Activated naive CD8-positive, alpha-beta T cell (primary cell): ENCODE measurements at regions not wholly inside any gene's neighbourhood (a gene's known extent, or its start where the extent isn't known, plus 50 kb on each side); places are given as distances from the start of the nearest gene placed in this dataset.
"Not testable (repeated sequence)": the region's sequence is repeated elsewhere in the genome, so short reads cannot be mapped to it uniquely, and the experiment has no call there.

Experiments used
- H3K27ac Mint-ChIP-seq: one replicate; pipeline ENCODE4 v1.8.0; 2021; ENCODE audit warnings: mixed read lengths
- H3K27me3 Mint-ChIP-seq: one replicate; pipeline ENCODE4 v1.8.0; 2021; ENCODE audit warnings: mixed read lengths
- H3K36me3 Mint-ChIP-seq: one replicate; pipeline ENCODE4 v1.8.0; 2021; ENCODE audit warnings: mixed read lengths
- H3K4me1 Mint-ChIP-seq: one replicate; pipeline ENCODE4 v1.8.0; 2021; ENCODE audit warnings: low read depth, mixed read lengths
- H3K4me3 Mint-ChIP-seq: one replicate; pipeline ENCODE4 v1.8.0; 2021; ENCODE audit warnings: mild to moderate bottlenecking, mixed read lengths
- H3K9me3 Mint-ChIP-seq: one replicate; pipeline ENCODE4 v1.8.0; 2021; ENCODE audit warnings: low read depth, mixed read lengths

- Mint-ChIP-seq H3K4me1 (no peaks in the 10 kb centered on the region), H3K27me3 (no peaks in the 10 kb centered on the region), H3K36me3 (no peaks in the 10 kb centered on the region), H3K9me3 (peaks cover 11% of the 10 kb centered on the region), H3K4me3 (no peak overlapping the region), H3K27ac (no peak overlapping the region)
Measured at GRCh38 chr18:40210696-40211095, 1744.3 kb upstream of the PIK3C3 start.

- Mint-ChIP-seq H3K4me3 (no peak overlapping the region), H3K36me3 (no peaks in the 10 kb centered on the region), H3K27me3 (no peaks in the 10 kb centered on the region), H3K9me3 (peaks cover 7% of the 10 kb centered on the region), H3K27ac (no peak overlapping the region), H3K4me1 (no peaks in the 10 kb centered on the region)
Measured at GRCh38 chr18:40208958-40209357, 1746.1 kb upstream of the PIK3C3 start.

- Mint-ChIP-seq H3K27me3 (no peaks in the 10 kb centered on the region), H3K4me1 (no peaks in the 10 kb centered on the region), H3K9me3 (peaks cover 12% of the 10 kb centered on the region), H3K36me3 (no peaks in the 10 kb centered on the region), H3K27ac (no peak overlapping the region), H3K4me3 (no peak overlapping the region)
Measured at GRCh38 chr18:40197711-40198110, 1757.3 kb upstream of the PIK3C3 start.

GRCh38 chr18:40186677-40187076 lies 1768.4 kb upstream of the PIK3C3 start:
- Mint-ChIP-seq H3K4me3 (no peak overlapping the region), H3K9me3 (peaks cover 6% of the 10 kb centered on the region), H3K27ac (no peak overlapping the region), H3K36me3 (no peaks in the 10 kb centered on the region), H3K4me1 (no peaks in the 10 kb centered on the region), H3K27me3 (no peaks in the 10 kb centered on the region)

GRCh38 chr18:40179729-40180461 lies 1775.1 kb upstream of the PIK3C3 start:
- peaks cover 11% of the 10 kb centered on the region for H3K9me3 Mint-ChIP-seq
- no peaks in the 10 kb centered on the region for H3K4me1 Mint-ChIP-seq
- no peaks in the 10 kb centered on the region for H3K36me3 Mint-ChIP-seq
- no peak overlapping the region for H3K4me3 Mint-ChIP-seq
- no peak overlapping the region for H3K27ac Mint-ChIP-seq
- H3K27me3 Mint-ChIP-seq, result no peaks in the 10 kb centered on the region

GRCh38 chr18:40168026-40168425 lies 1787.0 kb upstream of the PIK3C3 start:
- H3K27ac Mint-ChIP-seq, result no peak overlapping the region
- H3K4me3 Mint-ChIP-seq, result no peak overlapping the region
- no peaks in the 10 kb centered on the region for H3K9me3 Mint-ChIP-seq
- no peaks in the 10 kb centered on the region for H3K4me1 Mint-ChIP-seq
- no peaks in the 10 kb centered on the region for H3K36me3 Mint-ChIP-seq
- no peaks in the 10 kb centered on the region for H3K27me3 Mint-ChIP-seq

DNA sequence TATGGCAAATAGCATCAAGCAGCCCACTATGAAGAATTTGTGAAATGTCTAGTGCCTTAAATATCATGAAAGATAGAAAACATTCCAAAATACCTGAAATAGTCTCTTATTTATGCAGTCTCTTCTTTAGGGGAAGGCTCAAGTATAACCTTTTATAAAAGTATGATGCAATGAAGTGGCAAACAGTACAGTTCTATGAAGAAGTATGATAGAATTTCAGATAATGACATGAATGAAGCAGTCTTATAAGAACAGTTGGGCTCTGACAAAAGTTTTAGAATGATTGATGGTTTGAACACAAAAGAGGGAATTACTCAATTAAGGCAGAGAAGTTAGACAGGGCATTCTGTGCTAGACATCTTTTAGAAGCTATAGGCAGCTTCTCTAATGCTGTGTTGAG lies 1791.8 kb upstream of the PIK3C3 start:
- Mint-ChIP-seq H3K36me3 (no peaks in the 10 kb centered on the region), H3K27ac (no peak overlapping the region)

GRCh38 chr18:40160361-40160760 lies 1794.7 kb upstream of the PIK3C3 start:
- Mint-ChIP-seq H3K27ac (no peak overlapping the region), H3K4me3 (no peak overlapping the region), H3K4me1 (no peaks in the 10 kb centered on the region), H3K36me3 (no peaks in the 10 kb centered on the region), H3K9me3 (peaks cover 10% of the 10 kb centered on the region), H3K27me3 (no peaks in the 10 kb centered on the region)

More for the DNA sequence above, 1791.8 kb upstream of the PIK3C3 start:
- H3K4me3 Mint-ChIP-seq, result no peak overlapping the region
- H3K9me3 Mint-ChIP-seq, result peaks cover 7% of the 10 kb centered on the region
- no peaks in the 10 kb centered on the region for H3K27me3 Mint-ChIP-seq
- H3K4me1 Mint-ChIP-seq, result no peaks in the 10 kb centered on the region

- H3K27me3 Mint-ChIP-seq, result no peaks in the 10 kb centered on the region
- no peak overlapping the region for H3K4me3 Mint-ChIP-seq
- no peaks in the 10 kb centered on the region for H3K36me3 Mint-ChIP-seq
- no peak overlapping the region for H3K27ac Mint-ChIP-seq
- no peaks in the 10 kb centered on the region for H3K4me1 Mint-ChIP-seq
- peaks cover 10% of the 10 kb centered on the region for H3K9me3 Mint-ChIP-seq
Measured at GRCh38 chr18:40159141-40160017, 1795.7 kb upstream of the PIK3C3 start.

DNA sequence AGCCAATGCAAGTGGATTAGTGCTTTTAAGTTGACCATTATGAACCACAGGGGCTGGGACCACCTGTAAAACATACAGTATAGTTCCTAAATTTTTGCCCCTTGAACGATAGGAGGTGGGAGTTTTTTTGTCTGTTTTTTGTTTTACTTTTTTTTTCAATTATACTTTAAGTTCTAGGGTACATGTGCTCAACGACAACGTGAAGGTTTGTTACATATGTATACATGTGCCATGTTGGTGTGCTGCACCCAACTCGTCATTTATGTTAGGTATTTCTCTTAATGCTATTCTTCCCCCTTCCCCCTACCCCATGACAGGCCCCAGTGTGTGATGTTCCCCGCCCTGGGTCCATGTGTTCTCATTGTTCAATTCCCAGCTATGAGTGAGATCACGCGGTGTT lies 1797.9 kb upstream of the PIK3C3 start:
- Mint-ChIP-seq H3K27me3 (no peaks in the 10 kb centered on the region), H3K4me1 (no peaks in the 10 kb centered on the region), H3K4me3 (no peak overlapping the region), H3K27ac (no peak overlapping the region), H3K36me3 (no peaks in the 10 kb centered on the region), H3K9me3 (peaks cover 10% of the 10 kb centered on the region)

DNA sequence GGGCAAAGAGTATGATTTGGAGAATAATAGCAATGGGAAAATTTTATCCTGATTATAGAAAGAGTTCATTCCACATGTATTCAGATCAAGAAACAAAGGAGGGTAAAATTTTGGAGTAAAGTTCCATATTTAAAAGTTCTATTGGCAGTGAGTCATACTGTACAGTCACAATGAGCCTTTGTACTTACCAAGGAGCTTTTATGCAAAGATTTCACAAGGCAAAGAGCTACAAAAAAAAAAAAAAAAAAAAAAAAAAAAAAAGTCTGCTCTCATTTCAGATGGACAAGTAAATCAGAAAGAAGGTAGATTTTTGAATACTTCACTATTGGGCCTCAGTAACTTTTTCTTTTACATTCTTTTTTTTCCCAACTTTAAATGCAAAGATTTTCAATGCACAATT lies 1802.2 kb upstream of the PIK3C3 start:
- H3K9me3 Mint-ChIP-seq, result peaks cover 14% of the 10 kb centered on the region
- H3K27me3 Mint-ChIP-seq, result no peaks in the 10 kb centered on the region
- no peaks in the 10 kb centered on the region for H3K36me3 Mint-ChIP-seq
- no peaks in the 10 kb centered on the region for H3K4me1 Mint-ChIP-seq
- H3K4me3 Mint-ChIP-seq, result no peak overlapping the region
- no peak overlapping the region for H3K27ac Mint-ChIP-seq

DNA sequence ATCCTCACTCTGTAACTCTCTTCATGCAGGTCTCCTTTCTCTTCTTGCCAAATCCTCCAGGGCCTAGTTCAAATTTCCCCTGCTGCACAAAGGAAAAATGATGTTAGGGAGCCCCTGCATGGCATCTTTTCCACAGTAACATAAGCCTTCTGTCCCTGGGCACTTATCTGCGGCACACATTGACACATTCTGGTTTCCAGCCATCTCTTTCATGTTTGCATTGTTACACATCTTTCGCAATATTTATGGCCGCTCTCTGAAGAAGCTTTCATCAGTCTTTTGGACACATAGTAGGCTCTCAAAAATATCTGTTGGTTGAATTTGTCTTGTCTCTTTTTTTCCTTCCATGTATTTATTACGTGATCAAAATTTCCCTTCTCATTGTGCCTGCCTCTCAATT lies 1806.1 kb upstream of the PIK3C3 start:
- Mint-ChIP-seq H3K36me3 (no peaks in the 10 kb centered on the region), H3K27me3 (no peaks in the 10 kb centered on the region), H3K9me3 (peaks cover 13% of the 10 kb centered on the region), H3K27ac (no peak overlapping the region), H3K4me3 (no peak overlapping the region), H3K4me1 (no peaks in the 10 kb centered on the region)

DNA sequence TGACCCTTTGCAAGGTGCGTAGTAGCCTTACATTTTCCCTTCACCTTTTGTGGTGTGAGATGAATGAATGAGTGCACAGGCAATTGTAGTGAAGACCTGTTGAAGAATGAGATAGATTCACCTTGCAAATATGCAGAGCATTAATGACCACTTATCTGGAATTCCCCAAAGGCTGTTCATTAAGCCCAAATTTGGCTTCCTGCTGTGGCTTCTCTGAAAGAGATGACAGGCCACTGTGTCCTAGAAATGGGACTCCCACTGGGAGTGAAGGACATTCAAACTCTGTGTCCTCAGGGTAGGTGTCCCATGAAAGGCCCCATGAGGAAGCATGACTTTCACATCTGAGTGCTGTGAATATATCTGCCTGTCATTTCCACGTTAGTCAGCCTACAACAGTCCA lies 1821.8 kb upstream of the PIK3C3 start:
- no peak overlapping the region for H3K27ac Mint-ChIP-seq
- no peaks in the 10 kb centered on the region for H3K4me1 Mint-ChIP-seq
- no peaks in the 10 kb centered on the region for H3K27me3 Mint-ChIP-seq
- no peak overlapping the region for H3K4me3 Mint-ChIP-seq
- H3K9me3 Mint-ChIP-seq, result peaks cover 10% of the 10 kb centered on the region
- no peaks in the 10 kb centered on the region for H3K36me3 Mint-ChIP-seq

GRCh38 chr18:40132438-40132837 lies 1822.6 kb upstream of the PIK3C3 start:
- not testable (repeated sequence) for H3K27ac Mint-ChIP-seq, H3K4me1 Mint-ChIP-seq, H3K4me3 Mint-ChIP-seq, H3K27me3 Mint-ChIP-seq, H3K36me3 Mint-ChIP-seq
- peaks cover 14% of the 10 kb centered on the region for H3K9me3 Mint-ChIP-seq

- Mint-ChIP-seq H3K4me1 (no peaks in the 10 kb centered on the region), H3K9me3 (peaks cover 4% of the 10 kb centered on the region), H3K27ac (no peak overlapping the region), H3K4me3 (no peak overlapping the region), H3K36me3 (no peaks in the 10 kb centered on the region), H3K27me3 (no peaks in the 10 kb centered on the region)
Measured at GRCh38 chr18:40124107-40124506, 1830.9 kb upstream of the PIK3C3 start.
